Fibroblast of lung (primary cell): ENCODE measurements at regions not wholly inside any gene's neighbourhood (a gene's known extent, or its start where the extent isn't known, plus 50 kb on each side); places are given as distances from the start of the nearest gene placed in this dataset.

Experiments used
- CTCF ChIP-seq, 2 donors: IDR thresholded peaks in 1 of 2; conservative IDR thresholded peaks in 1 of 2; 1 replicate in 1 of 2; 2 replicates in 1 of 2; pipeline ENCODE4 v1.5.1; 2011 to 2012; ENCODE audit warnings: low read length in 2 of 2, control low read depth in 1 of 2, inconsistent platforms in 1 of 2, low read depth in 1 of 2, mild to moderate bottlenecking in 1 of 2
- EZH2 ChIP-seq: IDR thresholded peaks from 2 replicates; pipeline ENCODE4 v1.5.1; 2012; ENCODE audit warnings: low read length, control low read depth, mild to moderate bottlenecking; ENCODE audit errors: missing control alignments

DNA sequence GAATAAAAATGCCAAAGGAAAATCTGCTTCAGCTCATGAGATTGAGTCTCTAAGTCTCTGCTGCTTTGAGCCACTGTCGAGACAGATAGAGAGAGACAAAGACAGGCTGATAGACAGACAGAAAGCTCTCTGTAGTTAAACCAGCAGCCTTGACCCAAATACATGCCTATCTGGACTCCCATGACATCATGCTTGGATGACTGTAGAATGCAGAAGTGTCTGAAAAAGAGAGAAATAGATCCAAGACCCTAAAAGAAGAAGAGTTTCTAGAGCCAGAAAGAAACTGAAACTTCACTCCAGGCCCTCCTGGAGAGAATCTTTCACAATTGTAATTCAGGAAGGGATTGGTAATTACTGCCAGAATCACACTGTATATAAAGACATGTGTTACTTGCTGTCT is 122.6 kb upstream of the PLXNC1 start:
- TF ChIP-seq EZH2 (no peak), CTCF (conservative IDR thresholded peaks at IDR 0.05 in 1 of 2, IDR thresholded peaks at IDR 0.05 in 1 of 2; ENCODE audit: low read depth in 1 of 2, low read length in 2 of 2) (no peak)
